ENCODE measurements at regions not wholly inside any gene's neighbourhood (a gene's known extent, or its start where the extent isn't known, plus 50 kb on each side); places are given as distances from the start of the nearest gene placed in this dataset.
A peak's percentile ranks its signal among the peaks of the same experiment; 100 is the strongest.

DNA sequence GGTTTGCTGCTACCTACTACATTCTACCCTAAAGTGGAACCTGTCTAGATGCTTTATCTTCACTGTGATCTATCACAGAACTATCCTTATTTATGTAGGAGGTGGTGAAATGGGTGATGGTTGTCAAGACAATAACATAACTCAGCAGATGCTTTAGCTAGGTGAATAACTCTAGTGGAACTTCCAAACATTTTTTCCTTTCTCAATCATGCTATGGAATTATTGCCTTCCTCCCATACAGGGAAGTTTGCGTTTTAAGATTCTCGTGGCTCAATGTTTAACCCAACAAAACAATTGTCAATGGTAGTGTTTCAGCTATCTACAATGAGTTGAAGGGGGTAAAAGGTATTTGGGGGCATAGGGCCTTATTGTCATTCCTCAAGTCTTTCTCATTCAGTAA, 82.6 kb upstream of the GLI2 start:
- Histone ChIP-seq H3K27me3 (ENCODE audit: control insufficient read depth in 5 of 5, insufficient read depth in 4 of 5, low read length in 5 of 5) (peaks cover 0 to 2% (median 0%) of the 10 kb centered on the region in 5 donors), H3K9me3 (ENCODE audit: control insufficient read depth in 5 of 5, low read length in 5 of 5) (peaks cover 2 to 43% (median 37%) of the 10 kb centered on the region in 5 donors), H3K4me3 (ENCODE audit: low read depth in 1 of 5, low read length in 5 of 5) (no peak overlapping the region)

DNA sequence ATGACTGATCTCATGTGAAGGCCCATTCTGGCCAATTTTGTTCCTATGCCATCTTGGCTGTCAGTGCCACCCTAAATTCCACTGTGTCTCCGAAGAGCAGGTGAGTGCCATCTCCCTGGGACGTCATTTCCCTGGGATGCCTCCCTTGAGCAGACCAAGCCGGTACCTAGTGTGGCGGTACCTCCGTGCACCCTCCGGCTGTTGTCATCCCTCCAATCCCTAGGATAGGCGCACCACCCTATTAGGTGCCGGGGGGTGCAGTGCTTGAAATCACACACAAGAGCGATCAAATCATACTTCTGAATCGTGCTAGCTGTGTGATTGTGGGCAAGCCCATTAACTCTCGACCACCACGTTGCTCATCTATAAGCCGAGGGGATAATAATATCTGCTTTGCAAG, 81.8 kb upstream of the GLI2 start:
- Histone ChIP-seq H3K4me1 (ENCODE audit: control insufficient read depth in 5 of 5, insufficient read depth in 5 of 5, low read length in 5 of 5) (peaks cover 2 to 29% (median 24%) of the 10 kb centered on the region in 5 donors), H3K9me3 (ENCODE audit: control insufficient read depth in 5 of 5, low read length in 5 of 5) (peaks cover 2 to 46% (median 40%) of the 10 kb centered on the region in 5 donors), H3K9ac (ENCODE audit: low read length in 5 of 5) (no peak overlapping the region), H3K27me3 (ENCODE audit: control insufficient read depth in 5 of 5, insufficient read depth in 4 of 5, low read length in 5 of 5) (peaks cover 0 to 2% (median 0%) of the 10 kb centered on the region in 5 donors), H3K4me3 (ENCODE audit: low read depth in 1 of 5, low read length in 5 of 5) (no peak overlapping the region), H3K27ac (ENCODE audit: low read depth, low read length) (no peak overlapping the region), H3K36me3 (ENCODE audit: control insufficient read depth in 5 of 5, insufficient read depth in 5 of 5, low read length in 5 of 5) (no peaks in the 10 kb centered on the region)

More for the DNA sequence above, 82.6 kb upstream of the GLI2 start:
- H3K36me3 ChIP-seq (ENCODE audit: control insufficient read depth in 5 of 5, insufficient read depth in 5 of 5, low read length in 5 of 5) = no peaks in the 10 kb centered on the region
- peaks cover 0 to 21% (median 18%) of the 10 kb centered on the region in 5 donors for H3K4me1 ChIP-seq (ENCODE audit: control insufficient read depth in 5 of 5, insufficient read depth in 5 of 5, low read length in 5 of 5)
- no peak overlapping the region for H3K9ac ChIP-seq (ENCODE audit: low read length in 5 of 5)
- H3K27ac ChIP-seq (ENCODE audit: low read depth, low read length) = no peak overlapping the region

DNA sequence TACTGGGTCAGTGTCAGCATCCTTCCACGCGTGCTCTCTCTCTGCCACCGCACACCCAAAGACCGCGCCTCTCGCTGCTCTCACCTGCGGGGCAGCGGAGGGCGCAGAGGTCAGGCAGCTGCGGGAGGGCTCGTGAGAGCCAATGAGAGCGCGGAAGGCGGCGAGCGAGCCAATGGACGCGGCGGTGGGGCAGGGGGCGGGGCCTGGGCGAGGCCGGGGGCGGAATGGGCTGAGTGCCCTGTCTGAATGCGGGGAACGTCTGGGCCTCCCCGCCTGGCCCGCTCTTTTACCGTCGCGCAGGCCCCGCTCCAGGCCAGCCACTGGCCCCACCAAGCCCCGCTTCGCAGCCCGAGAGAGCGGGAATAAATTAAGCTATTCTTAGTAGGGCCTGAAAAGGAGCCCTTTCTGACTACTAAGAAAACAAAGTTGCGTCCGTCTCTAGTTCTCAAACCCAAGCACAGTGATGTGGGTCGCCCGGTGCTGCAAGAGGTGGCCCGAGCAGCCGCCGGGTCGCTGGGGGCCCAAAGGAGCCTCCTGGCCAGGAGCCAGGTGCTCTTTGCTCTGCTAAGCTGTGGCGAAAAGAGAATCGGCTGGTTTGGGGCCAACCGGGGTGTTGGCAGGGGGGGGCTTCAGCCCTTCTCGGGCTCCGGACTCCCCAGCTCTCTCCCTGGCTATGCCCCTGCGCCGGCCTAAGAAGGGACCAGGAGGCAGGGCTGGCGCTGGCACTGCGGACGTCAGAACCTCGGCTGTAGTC, 81.1 kb upstream of the GLI2 start:
- Histone ChIP-seq H3K4me3 (ENCODE audit: low read depth in 1 of 5, low read length in 5 of 5) (no peak overlapping the region), H3K27me3 (ENCODE audit: control insufficient read depth in 5 of 5, insufficient read depth in 4 of 5, low read length in 5 of 5) (peaks cover 0 to 2% (median 0%) of the 10 kb centered on the region in 5 donors), H3K4me1 (ENCODE audit: control insufficient read depth in 5 of 5, insufficient read depth in 5 of 5, low read length in 5 of 5) (peaks cover 5 to 35% (median 31%) of the 10 kb centered on the region in 5 donors), H3K36me3 (ENCODE audit: control insufficient read depth in 5 of 5, insufficient read depth in 5 of 5, low read length in 5 of 5) (no peaks in the 10 kb centered on the region), H3K9ac (ENCODE audit: low read length in 5 of 5) (no peak overlapping the region), H3K9me3 (ENCODE audit: control insufficient read depth in 5 of 5, low read length in 5 of 5) (peaks cover 2 to 41% (median 35%) of the 10 kb centered on the region in 5 donors), H3K27ac (ENCODE audit: low read depth, low read length) (no peak overlapping the region)

DNA sequence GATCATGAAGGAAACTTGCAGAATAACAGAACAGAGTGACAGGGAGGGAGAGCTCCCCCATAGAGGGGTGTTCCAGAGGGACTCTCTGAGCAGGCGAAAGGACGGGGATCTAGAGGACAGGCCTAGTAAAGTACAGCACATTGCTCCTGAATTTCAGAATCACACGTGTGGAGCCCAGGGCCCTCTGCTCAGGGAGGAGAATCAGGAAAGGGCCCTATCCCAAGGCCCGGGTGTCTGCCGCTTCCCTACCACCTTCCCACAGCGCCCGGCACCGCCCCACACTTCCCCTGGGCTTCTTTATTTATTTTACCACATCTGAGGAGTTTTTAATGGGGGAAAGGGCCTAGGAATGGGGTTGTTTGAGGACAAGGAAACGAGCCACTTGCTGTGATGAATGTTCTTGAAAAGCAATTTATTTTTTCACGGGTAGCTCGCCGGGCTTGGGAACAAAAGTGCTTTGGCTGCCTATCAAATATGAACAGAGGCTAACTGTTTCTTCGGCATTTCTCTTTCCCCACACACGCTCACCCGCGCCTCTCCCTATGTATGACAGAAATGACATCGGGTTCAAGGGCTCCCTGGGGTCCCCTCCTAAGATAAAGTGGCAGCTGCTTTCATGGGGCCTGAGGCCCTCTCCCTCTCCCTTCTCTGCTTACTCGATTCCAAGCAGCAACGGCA, 79.3 kb upstream of the GLI2 start:
- no peak overlapping the region for H3K9ac ChIP-seq (ENCODE audit: low read length in 5 of 5)
- no peaks in the 10 kb centered on the region for H3K36me3 ChIP-seq (ENCODE audit: control insufficient read depth in 5 of 5, insufficient read depth in 5 of 5, low read length in 5 of 5)
- H3K27ac ChIP-seq (ENCODE audit: low read depth, low read length) = no peak overlapping the region
- peaks cover 0 to 2% (median 0%) of the 10 kb centered on the region in 5 donors for H3K27me3 ChIP-seq (ENCODE audit: control insufficient read depth in 5 of 5, insufficient read depth in 4 of 5, low read length in 5 of 5)
- H3K4me3 ChIP-seq (ENCODE audit: low read depth in 1 of 5, low read length in 5 of 5) = peak overlapping the region in 2 of 5 donors; percentile 15 to 31
- peaks cover 9 to 54% (median 50%) of the 10 kb centered on the region in 5 donors for H3K4me1 ChIP-seq (ENCODE audit: control insufficient read depth in 5 of 5, insufficient read depth in 5 of 5, low read length in 5 of 5)
- peaks cover 0 to 24% (median 19%) of the 10 kb centered on the region in 5 donors for H3K9me3 ChIP-seq (ENCODE audit: control insufficient read depth in 5 of 5, low read length in 5 of 5)

DNA sequence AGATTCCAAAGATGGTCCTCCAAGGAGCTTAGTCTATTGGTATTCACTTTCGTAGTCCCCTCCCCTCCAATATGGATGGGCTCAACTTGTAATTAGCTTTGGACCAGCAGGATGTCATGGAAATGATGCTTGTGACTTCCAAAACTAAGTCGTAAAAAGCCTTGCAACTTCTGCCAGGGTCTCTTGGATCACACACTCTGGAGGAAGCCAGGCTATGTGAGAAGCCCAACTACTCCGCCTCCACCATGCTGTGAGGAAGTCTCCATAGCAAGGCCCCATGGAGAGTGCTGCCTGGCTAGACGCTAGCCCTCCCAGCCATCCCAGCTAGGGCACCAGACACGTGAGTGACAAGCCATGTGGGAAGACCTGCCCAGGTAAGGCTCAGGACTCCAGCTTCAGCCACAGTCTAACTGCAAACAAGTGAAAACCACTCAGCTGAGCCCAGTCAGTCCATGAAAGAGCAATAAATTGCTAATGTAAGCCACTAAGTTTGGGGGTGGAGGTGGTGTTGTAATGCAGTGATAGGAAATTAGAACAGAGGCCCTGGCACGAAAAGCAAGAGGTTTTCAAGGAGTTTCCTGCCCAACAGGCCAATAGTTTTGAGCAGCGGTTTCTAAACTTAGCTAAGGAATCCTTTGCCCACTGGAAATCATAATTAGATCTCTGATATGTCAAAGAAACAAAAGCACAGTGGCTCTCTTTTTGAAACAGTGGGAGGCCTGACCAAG, 77.5 kb upstream of the GLI2 start:
- peaks cover 11 to 58% (median 54%) of the 10 kb centered on the region in 5 donors for H3K4me1 ChIP-seq (ENCODE audit: control insufficient read depth in 5 of 5, insufficient read depth in 5 of 5, low read length in 5 of 5)
- H3K9me3 ChIP-seq (ENCODE audit: control insufficient read depth in 5 of 5, low read length in 5 of 5) = peaks cover 0 to 20% (median 16%) of the 10 kb centered on the region in 5 donors
- peak overlapping the region; percentile 58 for H3K27ac ChIP-seq (ENCODE audit: low read depth, low read length)
- peaks cover 0 to 2% (median 0%) of the 10 kb centered on the region in 5 donors for H3K27me3 ChIP-seq (ENCODE audit: control insufficient read depth in 5 of 5, insufficient read depth in 4 of 5, low read length in 5 of 5)
- H3K9ac ChIP-seq (ENCODE audit: low read length in 5 of 5) = no peak overlapping the region
- H3K4me3 ChIP-seq (ENCODE audit: low read depth in 1 of 5, low read length in 5 of 5) = peak overlapping the region in 2 of 5 donors; percentile 13 to 39
- no peaks in the 10 kb centered on the region for H3K36me3 ChIP-seq (ENCODE audit: control insufficient read depth in 5 of 5, insufficient read depth in 5 of 5, low read length in 5 of 5)

DNA sequence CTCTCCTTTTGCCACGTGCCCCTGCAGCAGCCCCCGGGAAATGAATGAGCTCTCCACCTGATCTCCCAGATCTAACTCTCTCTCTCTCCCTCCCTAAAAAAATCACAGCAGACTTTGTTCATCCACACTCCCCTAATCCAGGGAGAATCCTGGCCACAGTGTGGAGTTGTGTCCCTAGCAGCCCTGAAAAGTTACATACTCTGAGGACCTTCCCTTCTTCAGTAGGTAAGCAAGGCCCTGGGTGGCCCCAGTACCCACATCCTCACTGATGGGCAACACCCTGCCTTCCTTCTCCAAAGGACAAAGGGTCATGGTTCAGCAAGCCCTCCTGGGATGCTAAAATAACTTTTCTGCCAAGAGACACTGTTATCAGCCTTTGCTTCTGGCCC, 76.9 kb upstream of the GLI2 start:
- peaks cover 11 to 58% (median 54%) of the 10 kb centered on the region in 5 donors for H3K4me1 ChIP-seq (ENCODE audit: control insufficient read depth in 5 of 5, insufficient read depth in 5 of 5, low read length in 5 of 5)
- H3K4me3 ChIP-seq (ENCODE audit: low read depth in 1 of 5, low read length in 5 of 5) = no peak overlapping the region
- H3K36me3 ChIP-seq (ENCODE audit: control insufficient read depth in 5 of 5, insufficient read depth in 5 of 5, low read length in 5 of 5) = no peaks in the 10 kb centered on the region
- H3K9ac ChIP-seq (ENCODE audit: low read length in 5 of 5) = no peak overlapping the region
- peaks cover 0 to 2% (median 0%) of the 10 kb centered on the region in 5 donors for H3K27me3 ChIP-seq (ENCODE audit: control insufficient read depth in 5 of 5, insufficient read depth in 4 of 5, low read length in 5 of 5)
- H3K9me3 ChIP-seq (ENCODE audit: control insufficient read depth in 5 of 5, low read length in 5 of 5) = peaks cover 0 to 20% (median 16%) of the 10 kb centered on the region in 5 donors
- peak overlapping the region; percentile 58 for H3K27ac ChIP-seq (ENCODE audit: low read depth, low read length)

DNA sequence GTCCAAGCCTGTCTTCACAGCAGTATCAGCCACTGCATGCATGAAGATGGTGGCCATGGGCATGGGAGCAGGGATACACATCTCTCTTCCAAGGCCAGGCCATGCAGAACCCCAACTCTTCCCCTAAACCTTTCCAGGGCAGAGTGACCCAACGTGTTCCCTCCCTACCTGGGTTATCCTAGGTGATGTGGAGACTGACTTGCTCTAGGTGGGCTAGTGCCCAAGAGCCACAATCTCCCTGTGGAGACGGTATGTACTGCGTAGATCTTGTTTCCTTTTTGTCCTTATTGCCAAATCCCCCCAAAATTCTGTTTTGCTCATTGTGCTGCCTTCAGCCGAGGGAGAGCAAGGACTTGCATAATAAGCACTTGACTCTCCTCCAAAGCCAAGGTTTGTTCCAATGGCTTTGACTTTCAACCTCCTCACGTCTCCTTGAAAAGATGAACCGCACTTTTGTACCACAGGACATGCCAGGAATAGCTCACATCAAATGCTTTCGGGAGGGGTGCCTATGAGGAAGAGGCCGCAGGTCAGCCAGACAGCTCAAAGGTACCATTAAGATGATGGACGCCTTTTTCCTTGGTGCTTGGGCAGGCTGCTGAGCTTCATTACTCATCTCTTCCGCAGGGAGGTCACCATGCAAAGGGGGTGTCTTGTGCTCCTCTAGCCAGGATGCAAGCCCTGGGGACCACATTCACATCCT, 76.2 kb upstream of the GLI2 start:
- Histone ChIP-seq H3K9me3 (ENCODE audit: control insufficient read depth in 5 of 5, low read length in 5 of 5) (peaks cover 0 to 20% (median 16%) of the 10 kb centered on the region in 5 donors), H3K27ac (ENCODE audit: low read depth, low read length) (no peak overlapping the region), H3K4me1 (ENCODE audit: control insufficient read depth in 5 of 5, insufficient read depth in 5 of 5, low read length in 5 of 5) (peaks cover 11 to 55% (median 51%) of the 10 kb centered on the region in 5 donors)

GRCh38 chr2:120660056-120660694, 75.5 kb upstream of the GLI2 start:
- H3K4me3 ChIP-seq (ENCODE audit: low read depth in 1 of 5, low read length in 5 of 5) = no peak overlapping the region
- no peaks in the 10 kb centered on the region for H3K27me3 ChIP-seq (ENCODE audit: control insufficient read depth in 5 of 5, insufficient read depth in 4 of 5, low read length in 5 of 5)

More for the DNA sequence above, 76.2 kb upstream of the GLI2 start:
- no peak overlapping the region for H3K4me3 ChIP-seq (ENCODE audit: low read depth in 1 of 5, low read length in 5 of 5)
- H3K36me3 ChIP-seq (ENCODE audit: control insufficient read depth in 5 of 5, insufficient read depth in 5 of 5, low read length in 5 of 5) = no peaks in the 10 kb centered on the region
- no peaks in the 10 kb centered on the region for H3K27me3 ChIP-seq (ENCODE audit: control insufficient read depth in 5 of 5, insufficient read depth in 4 of 5, low read length in 5 of 5)
- no peak overlapping the region for H3K9ac ChIP-seq (ENCODE audit: low read length in 5 of 5)

More at GRCh38 chr2:120660056-120660694, 75.5 kb upstream of the GLI2 start:
- peaks cover 0 to 23% (median 19%) of the 10 kb centered on the region in 5 donors for H3K9me3 ChIP-seq (ENCODE audit: control insufficient read depth in 5 of 5, low read length in 5 of 5)
- no peak overlapping the region for H3K9ac ChIP-seq (ENCODE audit: low read length in 5 of 5)
- H3K4me1 ChIP-seq (ENCODE audit: control insufficient read depth in 5 of 5, insufficient read depth in 5 of 5, low read length in 5 of 5) = peaks cover 11 to 52% (median 44%) of the 10 kb centered on the region in 5 donors
- no peak overlapping the region for H3K27ac ChIP-seq (ENCODE audit: low read depth, low read length)
- H3K36me3 ChIP-seq (ENCODE audit: control insufficient read depth in 5 of 5, insufficient read depth in 5 of 5, low read length in 5 of 5) = no peaks in the 10 kb centered on the region

Data from subcutaneous abdominal adipose tissue (tissue), 5 donors.